GM19463 (cell line): ENCODE measurements at regions not wholly inside any gene's neighbourhood (a gene's known extent, or its start where the extent isn't known, plus 50 kb on each side); places are given as distances from the start of the nearest gene placed in this dataset.

Experiments
- ATAC-seq: cut with Tn5 transposase; IDR thresholded peaks from one replicate; pipeline ENCODE4 v1.9.1; 2021; ENCODE audit warnings: mild to moderate bottlenecking, moderate library complexity; ENCODE audit not compliant: unreplicated experiment

- ATAC-seq: no peak
Measured at GRCh38 chr9:4435197-4435596, 55.1 kb upstream of the SLC1A1 start.

- ATAC-seq: no peak
Measured at GRCh38 chr9:4433379-4433778, 56.9 kb upstream of the SLC1A1 start.

GRCh38 chr9:4430432-4431261 lies 59.6 kb upstream of the SLC1A1 start:
- ATAC-seq: no peak

GRCh38 chr9:4425319-4426045 lies 64.8 kb upstream of the SLC1A1 start:
- peak; percentile 54 for ATAC-seq

- ATAC-seq: no peak
Measured at GRCh38 chr9:4424891-4425290, 65.4 kb upstream of the SLC1A1 start.

GRCh38 chr9:4424038-4424437 lies 66.2 kb upstream of the SLC1A1 start:
- no peak for ATAC-seq

GRCh38 chr9:4423207-4423610 lies 67.1 kb upstream of the SLC1A1 start:
- no peak for ATAC-seq

GRCh38 chr9:4422495-4422894 lies 67.8 kb upstream of the SLC1A1 start:
- peak; percentile 61 for ATAC-seq

GRCh38 chr9:4421847-4422246 lies 68.4 kb upstream of the SLC1A1 start:
- no peak for ATAC-seq

- ATAC-seq: no peak
Measured at GRCh38 chr9:4420351-4420750, 69.9 kb upstream of the SLC1A1 start.

GRCh38 chr9:4417578-4418325 lies 72.5 kb upstream of the SLC1A1 start:
- no peak for ATAC-seq

GRCh38 chr9:4416467-4416866 lies 73.8 kb upstream of the SLC1A1 start:
- no peak for ATAC-seq

- ATAC-seq: no peak
Measured at GRCh38 chr9:4415281-4415680, 75.0 kb upstream of the SLC1A1 start.

- no peak for ATAC-seq
Measured at GRCh38 chr9:4413856-4414255, 76.4 kb upstream of the SLC1A1 start.

GRCh38 chr9:4404156-4404555 lies 86.1 kb upstream of the SLC1A1 start:
- no peak for ATAC-seq

GRCh38 chr9:4402501-4402900 lies 87.8 kb upstream of the SLC1A1 start:
- no peak for ATAC-seq

- no peak for ATAC-seq
Measured at GRCh38 chr9:4400731-4401130, 89.5 kb upstream of the SLC1A1 start.

GRCh38 chr9:4397917-4398316 lies 92.4 kb upstream of the SLC1A1 start:
- ATAC-seq: no peak

GRCh38 chr9:4393806-4394523 lies 94.1 kb upstream of the GLIS3 start:
- no peak for ATAC-seq

GRCh38 chr9:4389755-4390154 lies 89.9 kb upstream of the GLIS3 start:
- ATAC-seq: no peak

GRCh38 chr9:4389003-4389402 lies 89.1 kb upstream of the GLIS3 start:
- no peak for ATAC-seq
